ENCODE measurements at regions not wholly inside any gene's neighbourhood (a gene's known extent, or its start where the extent isn't known, plus 50 kb on each side); places are given as distances from the start of the nearest gene placed in this dataset.

GRCh38 chr12:93252221-93252620 lies 125.5 kb upstream of the NUDT4 start:
- intact Hi-C loops (cut with micrococcal nuclease; ENCODE audit: unreplicated experiment) = no loop called here
- POLR2A ChIA-PET (ENCODE audit: unreplicated experiment) = no interaction called here

GRCh38 chr12:93254911-93255310 lies 122.8 kb upstream of the NUDT4 start:
- no peaks in the 10 kb centered on the region for H4K20me1 ChIP-seq (ENCODE audit: insufficient read depth)
- no peaks in the 10 kb centered on the region for H3K79me2 ChIP-seq (ENCODE audit: low read depth)
- H3K9me2 ChIP-seq (ENCODE audit: insufficient read depth) = no peaks in the 10 kb centered on the region
- H3K27ac ChIP-seq = no peak overlapping the region
- H3K4me2 ChIP-seq = no peak overlapping the region
- TF ChIP-seq EZH2 (IDR thresholded peaks at IDR 0.05; ENCODE audit: low read depth) = no peak
- TF ChIP-seq, protein P1, sequence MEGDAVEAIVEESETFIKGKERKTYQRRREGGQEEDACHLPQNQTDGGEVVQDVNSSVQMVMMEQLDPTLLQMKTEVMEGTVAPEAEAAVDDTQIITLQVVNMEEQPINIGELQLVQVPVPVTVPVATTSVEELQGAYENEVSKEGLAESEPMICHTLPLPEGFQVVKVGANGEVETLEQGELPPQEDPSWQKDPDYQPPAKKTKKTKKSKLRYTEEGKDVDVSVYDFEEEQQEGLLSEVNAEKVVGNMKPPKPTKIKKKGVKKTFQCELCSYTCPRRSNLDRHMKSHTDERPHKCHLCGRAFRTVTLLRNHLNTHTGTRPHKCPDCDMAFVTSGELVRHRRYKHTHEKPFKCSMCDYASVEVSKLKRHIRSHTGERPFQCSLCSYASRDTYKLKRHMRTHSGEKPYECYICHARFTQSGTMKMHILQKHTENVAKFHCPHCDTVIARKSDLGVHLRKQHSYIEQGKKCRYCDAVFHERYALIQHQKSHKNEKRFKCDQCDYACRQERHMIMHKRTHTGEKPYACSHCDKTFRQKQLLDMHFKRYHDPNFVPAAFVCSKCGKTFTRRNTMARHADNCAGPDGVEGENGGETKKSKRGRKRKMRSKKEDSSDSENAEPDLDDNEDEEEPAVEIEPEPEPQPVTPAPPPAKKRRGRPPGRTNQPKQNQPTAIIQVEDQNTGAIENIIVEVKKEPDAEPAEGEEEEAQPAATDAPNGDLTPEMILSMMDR (conservative IDR thresholded peaks at IDR 0.05) = no peak
- no peaks in the 10 kb centered on the region for H3K36me3 ChIP-seq (ENCODE audit: low read depth)
- BruUV-seq (replicated peaks) = no TSS peak
- H3F3A ChIP-seq (ENCODE audit: insufficient read depth, low read depth) = no peaks in the 10 kb centered on the region
- no peaks in the 10 kb centered on the region for H3K27me3 ChIP-seq (ENCODE audit: insufficient read depth, low read depth)
- POLR2A ChIA-PET (ENCODE audit: unreplicated experiment) = no interaction called here
- H2AFZ ChIP-seq = no peak overlapping the region
- no peak for DNase-seq
- intact Hi-C loops (cut with micrococcal nuclease; ENCODE audit: unreplicated experiment) = no loop called here
- H3K9me3 ChIP-seq (ENCODE audit: insufficient read depth, low read depth) = peaks cover 8% of the 10 kb centered on the region
- no peaks in the 10 kb centered on the region for H3K4me1 ChIP-seq (replicated peaks; ENCODE audit: insufficient read depth)
- no peak overlapping the region for H3K4me3 ChIP-seq
- CTCF ChIA-PET = no interaction called here

More at GRCh38 chr12:93252221-93252620, 125.5 kb upstream of the NUDT4 start:
- BruUV-seq (replicated peaks) = no TSS peak
- CTCF ChIA-PET = interaction anchor here (0.6 kb wide), 1 partner anchor 49 kb away, joined by 3 read pairs; no protein-coding TSS in a partner anchor
- Histone ChIP-seq H3K4me3 (no peak overlapping the region), H3K9me2 (ENCODE audit: insufficient read depth) (no peaks in the 10 kb centered on the region), H3K27me3 (ENCODE audit: insufficient read depth, low read depth) (no peaks in the 10 kb centered on the region), H3K27ac (no peak overlapping the region), H3K4me2 (no peak overlapping the region), H3K4me1 (replicated peaks; ENCODE audit: insufficient read depth) (no peaks in the 10 kb centered on the region), H2AFZ (no peak overlapping the region), H3K79me2 (ENCODE audit: low read depth) (no peaks in the 10 kb centered on the region), H3K9me3 (ENCODE audit: insufficient read depth, low read depth) (peaks cover 8% of the 10 kb centered on the region), H3K36me3 (ENCODE audit: low read depth) (no peaks in the 10 kb centered on the region), H3F3A (ENCODE audit: insufficient read depth, low read depth) (no peaks in the 10 kb centered on the region), H4K20me1 (ENCODE audit: insufficient read depth) (no peaks in the 10 kb centered on the region)
- TF ChIP-seq, protein P1 (conservative IDR thresholded peaks at IDR 0.05) = no peak
- no peak for TF ChIP-seq EZH2 (IDR thresholded peaks at IDR 0.05; ENCODE audit: low read depth)
- DNase-seq = no peak

- CTCF ChIA-PET = no interaction called here
- no peak for TF ChIP-seq EZH2 (IDR thresholded peaks at IDR 0.05; ENCODE audit: low read depth)
- TF ChIP-seq, protein P1 (conservative IDR thresholded peaks at IDR 0.05) = no peak
- no peak overlapping the region for H3K4me3 ChIP-seq
- H3K27ac ChIP-seq = no peak overlapping the region
- no peak for DNase-seq
- H3K4me1 ChIP-seq (replicated peaks; ENCODE audit: insufficient read depth) = peaks cover 2% of the 10 kb centered on the region
- H3K27me3 ChIP-seq (ENCODE audit: insufficient read depth, low read depth) = no peaks in the 10 kb centered on the region
- H4K20me1 ChIP-seq (ENCODE audit: insufficient read depth) = no peaks in the 10 kb centered on the region
- no TSS peak for BruUV-seq (replicated peaks)
- H3K79me2 ChIP-seq (ENCODE audit: low read depth) = no peaks in the 10 kb centered on the region
- H3K36me3 ChIP-seq (ENCODE audit: low read depth) = no peaks in the 10 kb centered on the region
- no peak overlapping the region for H2AFZ ChIP-seq
- POLR2A ChIA-PET (ENCODE audit: unreplicated experiment) = no interaction called here
- no peak overlapping the region for H3K4me2 ChIP-seq
- intact Hi-C loops (cut with micrococcal nuclease; ENCODE audit: unreplicated experiment) = no loop called here
- no peaks in the 10 kb centered on the region for H3K9me2 ChIP-seq (ENCODE audit: insufficient read depth)
- H3F3A ChIP-seq (ENCODE audit: insufficient read depth, low read depth) = no peaks in the 10 kb centered on the region
- H3K9me3 ChIP-seq (ENCODE audit: insufficient read depth, low read depth) = peaks cover 8% of the 10 kb centered on the region
Measured at GRCh38 chr12:93256256-93256969, 121.3 kb upstream of the NUDT4 start.
